CD14-positive monocyte (primary cell): ENCODE measurements at regions not wholly inside any gene's neighbourhood (a gene's known extent, or its start where the extent isn't known, plus 50 kb on each side); places are given as distances from the start of the nearest gene placed in this dataset. TPM values are rescaled to one million over a fixed set of nuclear protein-coding genes. Genes with fewer than 3 reads are reported as not detected.

Experiments used
- DNase-seq, 3 donors: peaks; one replicate each; pipeline ENCODE4 v3.0.0-alpha.2; 2011 to 2022
- H2AFZ ChIP-seq: 2 replicates; pipeline ENCODE4 v1.6.0; 2012; ENCODE audit warnings: mild to moderate bottlenecking, low read depth, low read length, inconsistent platforms; ENCODE audit not compliant: insufficient read depth, poor library complexity, severe bottlenecking
- H3K27ac ChIP-seq, 2 donors: 1 replicate in 1 of 2; 2 replicates in 1 of 2; pipeline ENCODE4 v1.5.1; 2012 to 2013; ENCODE audit warnings: low read length in 2 of 2, control low read depth in 1 of 2, inconsistent platforms in 1 of 2, low read depth in 1 of 2, mild to moderate bottlenecking in 1 of 2
- H3K27me3 ChIP-seq, 2 donors: one replicate each; pipeline versions ENCODE4 v1.6.0 to v1.6.1; 2011 to 2013; ENCODE audit warnings: low read length in 2 of 2; ENCODE audit not compliant: control insufficient read depth in 2 of 2, insufficient read depth in 2 of 2
- H3K36me3 ChIP-seq, 2 donors: replicated peaks in 1 of 2; 1 replicate in 1 of 2; 2 replicates in 1 of 2; pipeline versions ENCODE4 v1.5.1 to v1.6.1; 2012 to 2013; ENCODE audit warnings: low read length in 2 of 2, control low read depth in 1 of 2, inconsistent platforms in 1 of 2, mild to moderate bottlenecking in 1 of 2; ENCODE audit not compliant: insufficient read depth in 2 of 2, control insufficient read depth in 1 of 2
- H3K4me1 ChIP-seq, 2 donors: 1 replicate in 1 of 2; 2 replicates in 1 of 2; pipeline versions ENCODE4 v1.5.1 to v1.6.1; 2012 to 2013; ENCODE audit warnings: low read length in 2 of 2, control low read depth in 1 of 2, inconsistent platforms in 1 of 2, mild to moderate bottlenecking in 1 of 2, moderate library complexity in 1 of 2; ENCODE audit not compliant: insufficient read depth in 2 of 2, control insufficient read depth in 1 of 2
- H3K4me2 ChIP-seq: replicated peaks from 2 replicates; pipeline ENCODE3; 2012; ENCODE audit warnings: low read length, moderate library complexity, mild to moderate bottlenecking; ENCODE audit not compliant: poor library complexity, severe bottlenecking; ENCODE audit errors: extremely low read depth
- H3K4me3 ChIP-seq, 3 experiments: fragments of 200-600 bp in 1 of 3; sonication (generic) in 1 of 3; replicated peaks in 1 of 3; 1 replicate in 2 of 3; 2 replicates in 1 of 3; pipeline ENCODE4 v1.5.1; 2011 to 2013; ENCODE audit warnings: low read length in 3 of 3, mild to moderate bottlenecking in 3 of 3, control low read depth in 2 of 3, low read depth in 2 of 3, inconsistent platforms in 1 of 3, moderate library complexity in 1 of 3
- H3K79me2 ChIP-seq: 2 replicates; pipeline ENCODE4 v1.6.0; 2012; ENCODE audit warnings: mild to moderate bottlenecking, control low read depth, inconsistent platforms, low read length, moderate library complexity; ENCODE audit not compliant: insufficient read depth
- H3K9ac ChIP-seq: 2 replicates; pipeline ENCODE4 v1.6.0; 2017; ENCODE audit warnings: low read length, mild to moderate bottlenecking; ENCODE audit not compliant: insufficient read depth, poor library complexity, severe bottlenecking
- H3K9me3 ChIP-seq, 2 donors: replicated peaks in 1 of 2; 1 replicate in 1 of 2; 2 replicates in 1 of 2; pipeline versions ENCODE4 v1.5.1 to v1.6.1; 2012 to 2013; ENCODE audit warnings: low read length in 2 of 2, control low read depth in 1 of 2; ENCODE audit not compliant: control insufficient read depth in 1 of 2, insufficient read depth in 1 of 2
- H4K20me1 ChIP-seq: 2 replicates; pipeline ENCODE4 v1.6.0; 2012; ENCODE audit warnings: mild to moderate bottlenecking, low read length, control low read depth, moderate library complexity; ENCODE audit not compliant: insufficient read depth
- H3K27ac Mint-ChIP-seq, 7 donors: one replicate each; pipeline ENCODE4 v1.8.0; 2020; ENCODE audit warnings: mild to moderate bottlenecking in 7 of 7, mixed read lengths in 7 of 7, moderate library complexity in 6 of 7, inconsistent platforms in 2 of 7
- H3K27me3 Mint-ChIP-seq, 3 donors: one replicate each; pipeline ENCODE4 v1.8.0; 2021 to 2022; ENCODE audit warnings: low read depth in 3 of 3, mild to moderate bottlenecking in 3 of 3, mixed read lengths in 3 of 3, moderate library complexity in 3 of 3, inconsistent platforms in 1 of 3
- H3K36me3 Mint-ChIP-seq, 2 donors: one replicate each; pipeline ENCODE4 v1.8.0; 2020; ENCODE audit warnings: mixed read lengths in 2 of 2, inconsistent platforms in 1 of 2, mild to moderate bottlenecking in 1 of 2
- H3K4me1 Mint-ChIP-seq: one replicate; pipeline ENCODE4 v1.8.0; 2020; ENCODE audit warnings: mild to moderate bottlenecking, mixed read lengths
- H3K4me3 Mint-ChIP-seq, 2 donors: one replicate each; pipeline ENCODE4 v1.8.0; 2020; ENCODE audit warnings: mild to moderate bottlenecking in 2 of 2, mixed read lengths in 2 of 2, moderate library complexity in 1 of 2
- H3K9me3 Mint-ChIP-seq, 7 donors: one replicate each; pipeline ENCODE4 v1.8.0; 2020 to 2022; ENCODE audit warnings: mixed read lengths in 7 of 7, mild to moderate bottlenecking in 6 of 7, moderate library complexity in 6 of 7, inconsistent platforms in 2 of 7
- WGBS: methylation state at CpG from one replicate; pipeline ENCODE4 v1.1.5; 2013; ENCODE audit warnings: missing lambda C conversion rate; ENCODE audit not compliant: insufficient coverage; 5-methylcytosine and 5-hydroxymethylcytosine counted together
- intact Hi-C, 2 donors: fragments of 100-400 bp; cut with micrococcal nuclease; formaldehyde crosslinking; loops; one replicate each; pipeline versions ENCODE4 v1.15.0 to v1.15.1; 2023
- small RNA-seq: library from RNA; depleted of rRNA; stranded (forward); fragments of <200 nt; gene quantifications from one replicate; pipeline ENCODE3, GENCODE V24; 2012; ENCODE audit warnings: low read depth; ENCODE audit not compliant: insufficient read length
- TF ChIP-seq, protein P1 (sequence below): fragments of 200-600 bp; IDR thresholded peaks from one replicate; pipeline ENCODE4 v1.8.0; 2022; ENCODE audit warnings: antibody characterized with exemption, mild to moderate bottlenecking

DNA sequence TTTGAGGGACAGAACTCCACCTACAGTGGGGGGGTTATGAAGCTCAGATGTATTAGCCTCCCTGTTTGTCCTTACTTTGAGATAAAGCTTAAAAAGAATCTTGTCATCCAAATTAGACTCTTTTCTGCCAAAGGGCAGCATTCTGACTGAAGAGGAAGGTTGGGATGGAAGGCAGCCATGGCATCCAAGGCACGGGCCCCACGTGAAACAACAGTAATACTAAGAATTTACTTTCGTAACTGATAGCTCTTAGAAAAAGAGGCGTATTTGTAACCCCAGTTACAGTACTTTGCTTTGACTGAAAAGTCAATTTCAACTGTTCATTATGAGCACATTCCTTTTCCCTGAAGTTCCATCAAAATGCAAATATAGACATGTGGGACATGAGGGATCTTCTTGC is 168.5 kb downstream of the ARRDC3 start:
- DNase-seq = no peak
- Histone ChIP-seq H3K36me3 (no peaks in the 10 kb centered on the region), H4K20me1 (no peaks in the 10 kb centered on the region), H3K9me3 (no peaks in the 10 kb centered on the region), H3K27me3 (no peaks in the 10 kb centered on the region), H3K9ac (no peak overlapping the region), H3K27ac (no peak overlapping the region), H3K4me1 (peaks cover 28 to 40% of the 10 kb centered on the region in 2 donors), H3K4me2 (no peak overlapping the region), H3K4me3 (no peak overlapping the region), H2AFZ (no peak overlapping the region), H3K79me2 (no peaks in the 10 kb centered on the region)
- 95% methylated on average over 4 of the region's 4 CpGs for WGBS
- H3K36me3 Mint-ChIP-seq = no peaks in the 10 kb centered on the region
- no peak overlapping the region for H3K4me3 Mint-ChIP-seq
- H3K4me1 Mint-ChIP-seq = peaks cover 24% of the 10 kb centered on the region
- peaks cover 0 to 2% (median 0%) of the 10 kb centered on the region in 3 donors for H3K27me3 Mint-ChIP-seq
- intact Hi-C loops = loop anchor here in 1 of 2 donors (10.0 kb wide), 1 partner anchor 110 kb away; no protein-coding TSS in a partner anchor
- TF ChIP-seq, protein P1, sequence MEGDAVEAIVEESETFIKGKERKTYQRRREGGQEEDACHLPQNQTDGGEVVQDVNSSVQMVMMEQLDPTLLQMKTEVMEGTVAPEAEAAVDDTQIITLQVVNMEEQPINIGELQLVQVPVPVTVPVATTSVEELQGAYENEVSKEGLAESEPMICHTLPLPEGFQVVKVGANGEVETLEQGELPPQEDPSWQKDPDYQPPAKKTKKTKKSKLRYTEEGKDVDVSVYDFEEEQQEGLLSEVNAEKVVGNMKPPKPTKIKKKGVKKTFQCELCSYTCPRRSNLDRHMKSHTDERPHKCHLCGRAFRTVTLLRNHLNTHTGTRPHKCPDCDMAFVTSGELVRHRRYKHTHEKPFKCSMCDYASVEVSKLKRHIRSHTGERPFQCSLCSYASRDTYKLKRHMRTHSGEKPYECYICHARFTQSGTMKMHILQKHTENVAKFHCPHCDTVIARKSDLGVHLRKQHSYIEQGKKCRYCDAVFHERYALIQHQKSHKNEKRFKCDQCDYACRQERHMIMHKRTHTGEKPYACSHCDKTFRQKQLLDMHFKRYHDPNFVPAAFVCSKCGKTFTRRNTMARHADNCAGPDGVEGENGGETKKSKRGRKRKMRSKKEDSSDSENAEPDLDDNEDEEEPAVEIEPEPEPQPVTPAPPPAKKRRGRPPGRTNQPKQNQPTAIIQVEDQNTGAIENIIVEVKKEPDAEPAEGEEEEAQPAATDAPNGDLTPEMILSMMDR = no peak
- peaks cover 0 to 1% (median 0%) of the 10 kb centered on the region in 7 donors for H3K9me3 Mint-ChIP-seq
- no peak overlapping the region for H3K27ac Mint-ChIP-seq

Small RNA genes in the stretch of these regions (small RNA-seq; reads per million reads assigned to genes)
- not detected for gene RF00017
- not detected for gene RNU4-90P
